H9 (cell line): ENCODE measurements at regions not wholly inside any gene's neighbourhood (a gene's known extent, or its start where the extent isn't known, plus 50 kb on each side); places are given as distances from the start of the nearest gene placed in this dataset.
A peak's percentile ranks its signal among the peaks of the same experiment; 100 is the strongest.

ENCODE experiments used
- DNase-seq: peaks from one replicate; pipeline ENCODE4 v3.0.0-alpha.2; 2017
- H2AFZ ChIP-seq: one replicate; pipeline ENCODE4 v1.6.1; 2013; ENCODE audit warnings: mild to moderate bottlenecking, low read length, control low read depth, moderate library complexity
- H2AK5ac ChIP-seq: 2 replicates; pipeline ENCODE4 v1.6.1; 2013; ENCODE audit warnings: low read length, control low read depth, mixed read lengths; ENCODE audit not compliant: insufficient read length
- H2BK120ac ChIP-seq: one replicate; pipeline ENCODE4 v1.6.1; 2013; ENCODE audit warnings: low read depth, mild to moderate bottlenecking, low read length, control low read depth, inconsistent platforms; ENCODE audit not compliant: poor library complexity, severe bottlenecking
- H2BK12ac ChIP-seq: 2 replicates; pipeline ENCODE4 v1.6.1; 2013; ENCODE audit warnings: low read length, control low read depth, mixed read lengths, low read depth; ENCODE audit not compliant: insufficient read length
- H2BK15ac ChIP-seq: 2 replicates; pipeline ENCODE4 v1.6.1; 2013; ENCODE audit warnings: low read depth, low read length, control low read depth
- H2BK20ac ChIP-seq: one replicate; pipeline ENCODE4 v1.6.1; 2013; ENCODE audit warnings: low read depth, mild to moderate bottlenecking, low read length, control low read depth, inconsistent platforms; ENCODE audit not compliant: poor library complexity, severe bottlenecking
- H2BK5ac ChIP-seq: 2 replicates; pipeline ENCODE4 v1.6.1; 2013; ENCODE audit warnings: low read length, control low read depth, mixed read lengths; ENCODE audit not compliant: insufficient read length
- H3K14ac ChIP-seq: 2 replicates; pipeline ENCODE4 v1.6.1; 2013; ENCODE audit warnings: low read length, control low read depth; ENCODE audit not compliant: insufficient read depth
- H3K18ac ChIP-seq: 2 replicates; pipeline ENCODE4 v1.6.1; 2013; ENCODE audit warnings: low read depth, mild to moderate bottlenecking, mixed read lengths, low read length, control low read depth; ENCODE audit not compliant: insufficient read length
- H3K23ac ChIP-seq: 2 replicates; pipeline ENCODE4 v1.6.1; 2013; ENCODE audit warnings: low read length, control low read depth, mixed read lengths, low read depth; ENCODE audit not compliant: insufficient read length
- H3K23me2 ChIP-seq: 2 replicates; pipeline ENCODE4 v1.6.1; 2013; ENCODE audit warnings: low read depth, mild to moderate bottlenecking, mixed read lengths, low read length, control low read depth; ENCODE audit not compliant: insufficient read length, poor library complexity, severe bottlenecking
- H3K27ac ChIP-seq: 2 replicates; pipeline ENCODE4 v1.5.1; 2013; ENCODE audit warnings: low read length, control low read depth, mixed read lengths, low read depth; ENCODE audit not compliant: insufficient read length
- H3K27me3 ChIP-seq: 2 replicates; pipeline ENCODE4 v1.6.1; 2013; ENCODE audit warnings: low read length, control low read depth, inconsistent platforms; ENCODE audit not compliant: insufficient read depth
- H3K4ac ChIP-seq: 2 replicates; pipeline ENCODE4 v1.6.1; 2013; ENCODE audit warnings: low read depth, mild to moderate bottlenecking, control low read depth, inconsistent platforms, low read length, moderate library complexity
- H3K4me1 ChIP-seq: 2 replicates; pipeline ENCODE4 v1.6.1; 2013; ENCODE audit warnings: low read length, control low read depth, inconsistent platforms; ENCODE audit not compliant: insufficient read depth
- H3K4me2 ChIP-seq: 2 replicates; pipeline ENCODE4 v1.6.1; 2013; ENCODE audit warnings: low read length, control low read depth, mixed read lengths; ENCODE audit not compliant: insufficient read length, insufficient read depth
- H3K56ac ChIP-seq: 2 replicates; pipeline ENCODE4 v1.6.1; 2013; ENCODE audit warnings: low read depth, mild to moderate bottlenecking, mixed read lengths, low read length, control low read depth; ENCODE audit not compliant: insufficient read length
- H3K79me1 ChIP-seq: 2 replicates; pipeline ENCODE4 v1.6.1; 2013; ENCODE audit warnings: low read depth, mild to moderate bottlenecking, moderate library complexity, low read length, control low read depth, inconsistent platforms; ENCODE audit not compliant: insufficient read depth, poor library complexity, severe bottlenecking
- H3K79me2 ChIP-seq: 2 replicates; pipeline ENCODE4 v1.6.1; 2013; ENCODE audit warnings: low read length, control low read depth, inconsistent platforms; ENCODE audit not compliant: insufficient read depth
- H3K9ac ChIP-seq: 2 replicates; pipeline ENCODE4 v1.6.1; 2013; ENCODE audit warnings: low read length, control low read depth, mixed read lengths; ENCODE audit not compliant: insufficient read length; ENCODE audit errors: extremely low read depth
- H3K9me3 ChIP-seq: one replicate; pipeline ENCODE4 v1.6.1; 2013; ENCODE audit warnings: low read depth, low read length, inconsistent platforms; ENCODE audit not compliant: control insufficient read depth
- H3T11ph ChIP-seq: one replicate; pipeline ENCODE4 v1.6.1; 2013; ENCODE audit warnings: mild to moderate bottlenecking, low read length, control low read depth, inconsistent platforms
- H4K20me1 ChIP-seq: one replicate; pipeline ENCODE4 v1.6.1; 2013; ENCODE audit not compliant: control insufficient read depth, insufficient read length, insufficient read depth
- H4K5ac ChIP-seq: 2 replicates; pipeline ENCODE4 v1.6.1; 2013; ENCODE audit warnings: low read depth, mild to moderate bottlenecking, mixed read lengths, low read length, control low read depth; ENCODE audit not compliant: insufficient read length
- H4K8ac ChIP-seq: replicated peaks from 2 replicates; pipeline ENCODE4 v1.6.1; 2013; ENCODE audit warnings: low read length, control low read depth, mixed read lengths, low read depth; ENCODE audit not compliant: insufficient read length
- H4K91ac ChIP-seq: 2 replicates; pipeline ENCODE4 v1.6.1; 2013; ENCODE audit warnings: low read depth, mild to moderate bottlenecking, moderate library complexity, mixed read lengths, low read length, control low read depth; ENCODE audit not compliant: insufficient read length
- H3K27ac Mint-ChIP-seq, 3 experiments: 2 replicates in 2 of 3; 3 replicates in 1 of 3; pipeline ENCODE4 v1.8.0; 2020 to 2021; ENCODE audit warnings: mixed read lengths in 3 of 3, mild to moderate bottlenecking in 1 of 3, moderate library complexity in 1 of 3
- H3K27me3 Mint-ChIP-seq: 2 replicates; pipeline ENCODE4 v1.8.0; 2021; ENCODE audit warnings: low read depth, mild to moderate bottlenecking, moderate library complexity, mixed read lengths
- H3K36me3 Mint-ChIP-seq, 3 experiments: 2 replicates in 2 of 3; 3 replicates in 1 of 3; pipeline ENCODE4 v1.8.0; 2020 to 2021; ENCODE audit warnings: low read depth in 3 of 3, mixed read lengths in 3 of 3; ENCODE audit not compliant: insufficient read depth in 1 of 3
- H3K4me1 Mint-ChIP-seq, 2 experiments: 2 replicates each; pipeline ENCODE4 v1.8.0; 2020; ENCODE audit warnings: mixed read lengths in 2 of 2
- H3K4me3 Mint-ChIP-seq, 2 experiments: 2 replicates in 1 of 2; 3 replicates in 1 of 2; pipeline ENCODE4 v1.8.0; 2020 to 2021; ENCODE audit warnings: mild to moderate bottlenecking in 2 of 2, mixed read lengths in 2 of 2, moderate library complexity in 1 of 2
- H3K9me3 Mint-ChIP-seq, 2 experiments: 2 replicates in 1 of 2; 3 replicates in 1 of 2; pipeline ENCODE4 v1.8.0; 2020; ENCODE audit warnings: mild to moderate bottlenecking in 2 of 2, mixed read lengths in 2 of 2, moderate library complexity in 1 of 2
- CTCF ChIP-seq: fragments of 200-600 bp; sonication (generic); conservative IDR thresholded peaks from 3 replicates; pipeline ENCODE4 v1.8.0; 2021; ENCODE audit warnings: antibody characterized with exemption, mild to moderate bottlenecking
- WGBS: extraction: QIAGEN DNeasy Blood & Tissue Kit; methylation state at CpG from one replicate; pipeline ENCODE4 v1.1.7; 2013; ENCODE audit warnings: missing lambda C conversion rate, low lambda C conversion rate, mixed read lengths; ENCODE audit not compliant: insufficient read length; ENCODE audit errors: extremely low coverage; 5-methylcytosine and 5-hydroxymethylcytosine counted together

DNA sequence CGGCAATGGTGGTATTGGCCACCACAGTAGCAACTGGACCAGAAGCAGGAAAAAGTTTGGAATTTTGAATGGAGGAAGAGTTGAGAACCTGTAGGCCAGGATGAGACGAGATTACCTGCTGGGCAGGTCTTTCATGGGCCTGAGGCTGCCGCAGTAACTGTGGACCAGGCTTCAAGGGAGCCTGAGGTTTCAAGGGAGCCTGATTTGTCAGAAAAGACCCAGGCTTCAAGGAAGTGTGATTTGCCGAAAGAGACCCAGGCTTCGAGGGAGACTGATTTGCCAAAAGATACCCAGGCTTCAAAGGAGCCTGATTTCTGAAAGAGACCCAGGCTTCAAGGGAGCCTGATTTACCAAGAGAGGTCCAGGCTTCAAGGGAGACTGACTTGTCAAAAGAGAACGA is 66.6 kb upstream of the ARL4D start:
- no peak overlapping the region for H3K4ac ChIP-seq
- H2BK20ac ChIP-seq, result no peak overlapping the region
- no peak overlapping the region for H4K5ac ChIP-seq
- no peak overlapping the region for H2AK5ac ChIP-seq
- no peaks in the 10 kb centered on the region for H3K36me3 Mint-ChIP-seq
- no CpG with 5 or more reads among the region's 6 CpGs for WGBS
- H3K27ac Mint-ChIP-seq, result peak overlapping the region in 1 of 3 experiments; percentile 71; a peak in 3 of 7 replicates
- H3K56ac ChIP-seq, result no peak overlapping the region
- H3T11ph ChIP-seq, result no peak overlapping the region
- H3K4me3 Mint-ChIP-seq, result no peak overlapping the region; a peak in 1 of 5 replicates
- no peak overlapping the region for H3K23ac ChIP-seq
- no peak overlapping the region for H2BK5ac ChIP-seq
- no peak overlapping the region for H4K8ac ChIP-seq
- H2BK12ac ChIP-seq, result no peak overlapping the region
- TF ChIP-seq CTCF, result no peak
- no peaks in the 10 kb centered on the region for H3K27me3 ChIP-seq
- H4K20me1 ChIP-seq, result no peaks in the 10 kb centered on the region
- no peaks in the 10 kb centered on the region for H3K9me3 Mint-ChIP-seq
- H3K4me2 ChIP-seq, result no peak overlapping the region
- H3K27ac ChIP-seq, result no peak overlapping the region
- no peaks in the 10 kb centered on the region for H3K79me2 ChIP-seq
- H3K4me1 ChIP-seq, result no peaks in the 10 kb centered on the region
- H3K18ac ChIP-seq, result no peak overlapping the region
- no peak overlapping the region for H2BK15ac ChIP-seq
- no peak overlapping the region for H3K14ac ChIP-seq
- no peaks in the 10 kb centered on the region for H3K79me1 ChIP-seq
- no peak overlapping the region for H2BK120ac ChIP-seq
- H3K23me2 ChIP-seq, result peaks cover 3% of the 10 kb centered on the region
- H3K9ac ChIP-seq, result no peak overlapping the region
- no peak for DNase-seq
- H3K4me1 Mint-ChIP-seq, result peaks cover 25 to 27% of the 10 kb centered on the region in 2 experiments
- no peaks in the 10 kb centered on the region for H3K27me3 Mint-ChIP-seq
- H4K91ac ChIP-seq, result no peak overlapping the region
- no peak overlapping the region for H2AFZ ChIP-seq
- H3K9me3 ChIP-seq, result no peaks in the 10 kb centered on the region
